Heart left ventricle (tissue), 16 donors: ENCODE measurements at regions not wholly inside any gene's neighbourhood (a gene's known extent, or its start where the extent isn't known, plus 50 kb on each side); places are given as distances from the start of the nearest gene placed in this dataset.

ENCODE experiments used
- ATAC-seq, 4 donors: fragments of 200-7000 bp; cut with Tn5 transposase; one replicate each; pipeline ENCODE4 v1.9.1; 2020 to 2022; ENCODE audit warnings: moderate library complexity in 4 of 4, mild to moderate bottlenecking in 3 of 4, moderate number of reproducible peaks in 1 of 4
- DNase-seq, 5 donors: peaks; one replicate each; pipeline ENCODE4 v3.0.0-alpha.2; 2020
- H3K27ac ChIP-seq, 12 donors: fragments of 200-600 bp; sonication (generic) in 4 of 12; one replicate each; pipeline versions ENCODE4 v1.5.0 to v1.8.0; 2016 to 2022; ENCODE audit warnings: mild to moderate bottlenecking in 2 of 12
- H3K27me3 ChIP-seq, 9 donors: fragments of 200-600 bp; sonication (generic) in 2 of 9; one replicate each; pipeline versions ENCODE4 v1.5.1 to v1.8.0; 2016 to 2022; ENCODE audit warnings: mild to moderate bottlenecking in 3 of 9
- H3K36me3 ChIP-seq, 9 donors: fragments of 200-600 bp; sonication (generic) in 2 of 9; one replicate each; pipeline versions ENCODE4 v1.5.0 to v1.8.0; 2018 to 2022; ENCODE audit warnings: mild to moderate bottlenecking in 2 of 9
- H3K4me1 ChIP-seq, 12 donors: fragments of 200-600 bp; sonication (generic) in 4 of 12; one replicate each; pipeline versions ENCODE4 v1.5.0 to v1.8.0; 2016 to 2022; ENCODE audit warnings: mild to moderate bottlenecking in 3 of 12
- H3K4me3 ChIP-seq, 12 donors: fragments of 200-600 bp; sonication (generic) in 4 of 12; one replicate each; pipeline versions ENCODE4 v1.5.0 to v1.8.0; 2017 to 2022; ENCODE audit warnings: mild to moderate bottlenecking in 9 of 12, moderate library complexity in 4 of 12
- H3K9me3 ChIP-seq, 12 donors: fragments of 200-600 bp; sonication (generic) in 4 of 12; one replicate each; pipeline versions ENCODE4 v1.5.0 to v1.8.0; 2016 to 2022; ENCODE audit warnings: mild to moderate bottlenecking in 1 of 12
- CTCF ChIP-seq, 12 donors: fragments of 200-600 bp; sonication (generic) in 4 of 12; IDR thresholded peaks; one replicate each; pipeline versions ENCODE4 v1.5.0 to v1.8.0; 2018 to 2022; ENCODE audit warnings: antibody characterized with exemption in 12 of 12, mild to moderate bottlenecking in 5 of 12
- POLR2A ChIP-seq, 2 donors: fragments of 450-650 bp; IDR thresholded peaks; one replicate each; pipeline ENCODE4 v1.6.1; 2017; ENCODE audit warnings: antibody characterized with exemption in 2 of 2, mild to moderate bottlenecking in 2 of 2, moderate library complexity in 2 of 2
- WGBS, 4 donors: extraction: QIAGEN DNeasy Blood & Tissue Kit in 2 of 4; methylation state at CpG; one replicate each; pipeline versions ENCODE4 v1.1.5 to v1.1.7; 2013 to 2018; 5-methylcytosine and 5-hydroxymethylcytosine counted together
- intact Hi-C, 10 donors: fragments of 100-400 bp; cut with DNase I; formaldehyde crosslinking; loops; one replicate each; pipeline versions ENCODE4 v1.11.1 to v1.14.2; 2022
- donor health status: ischemic (EF 13 %, LVEDD 7.1; RV severe dilation, severe dysfunction).
- donor health status: healthy with polysubstance abuse.
- donor health status: DM: no; HTN: yes; CAD: no.
- donor health status: DM: no; HTN: no; CAD: no.
- donor health status: ischemic (EF 25% LVEDD 6.9; RV normal size, moderate dysfunction).
- donor health status: ischemic (EF 25% LVEDD 5.7; RV mildly dilated, moderate dysfunction).
- donor health status: healthy.
- donor health status: DM: yes; HTN: yes; CAD: no.
- donor health status: ischemic (EF 35%, LVEDD 5.7; RV mildly dilated, moderate dysfunction).
- donor health status: nonischemic (EF 11% LVEDD 7.7; RV severe dilation, severe dysfunction).
- donor health status: DM: yes; HTN: yes; CAD: no.
- donor health status: PGD.
- donor health status: ischemic (EF 29% LVEDD 5.4; RV normal size, mild dysfunction).
- donor health status: nonischemic (EF 23%, LVEDD 6.1; RV moderate dilation, normal function).

DNA sequence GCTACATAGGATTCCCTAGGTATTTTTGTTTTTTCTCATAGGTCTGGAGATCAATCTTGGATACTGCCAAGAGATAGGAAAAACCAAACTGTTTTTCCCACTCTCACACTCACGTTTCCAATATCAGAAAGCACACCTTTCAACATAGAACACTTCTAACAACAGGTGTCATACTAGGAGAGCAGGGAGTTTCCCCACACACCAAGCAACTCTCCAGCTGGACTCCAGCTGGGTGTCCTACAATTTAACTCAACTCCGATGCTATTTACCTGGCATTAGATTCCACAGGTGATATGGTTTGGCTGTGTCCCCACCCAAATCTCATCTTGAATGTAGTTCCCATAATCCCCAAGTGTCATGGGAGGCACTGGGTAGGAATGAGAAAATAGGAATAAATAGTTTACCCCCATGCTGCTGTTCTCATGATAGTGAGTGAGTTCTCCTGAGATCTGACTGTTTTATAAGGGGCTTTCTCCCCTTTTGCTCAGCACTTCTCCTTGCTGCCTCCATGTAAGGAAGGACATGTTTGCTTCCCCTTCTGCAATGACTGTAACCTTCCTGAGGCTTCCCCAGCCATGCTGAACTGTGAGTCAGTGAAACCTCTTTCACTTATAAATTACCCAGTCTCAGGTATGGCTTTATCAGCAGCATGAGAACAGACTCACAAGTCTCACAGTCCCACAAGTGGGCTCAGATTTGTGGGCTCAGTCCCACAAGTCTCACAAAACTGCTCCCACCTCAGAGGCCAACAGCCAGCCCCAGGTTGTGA is 354.5 kb upstream of the THBS1 start:
- no peaks in the 10 kb centered on the region for H3K27me3 ChIP-seq
- no peak for DNase-seq
- H3K27ac ChIP-seq = no peak overlapping the region
- no peak for ATAC-seq
- intact Hi-C loops = no loop called here
- H3K9me3 ChIP-seq = no peaks in the 10 kb centered on the region
- H3K36me3 ChIP-seq = no peaks in the 10 kb centered on the region
- TF ChIP-seq POLR2A (IDR thresholded peaks at IDR 0.05) (no peak), CTCF (IDR thresholded peaks at IDR 0.05) (no peak)
- WGBS, 4 donors = 90 to 96% (median 92%) methylated on average over 2 of the region's 2 CpGs
- peaks cover 0 to 8% (median 0%) of the 10 kb centered on the region in 12 donors for H3K4me1 ChIP-seq
- no peak overlapping the region for H3K4me3 ChIP-seq

DNA sequence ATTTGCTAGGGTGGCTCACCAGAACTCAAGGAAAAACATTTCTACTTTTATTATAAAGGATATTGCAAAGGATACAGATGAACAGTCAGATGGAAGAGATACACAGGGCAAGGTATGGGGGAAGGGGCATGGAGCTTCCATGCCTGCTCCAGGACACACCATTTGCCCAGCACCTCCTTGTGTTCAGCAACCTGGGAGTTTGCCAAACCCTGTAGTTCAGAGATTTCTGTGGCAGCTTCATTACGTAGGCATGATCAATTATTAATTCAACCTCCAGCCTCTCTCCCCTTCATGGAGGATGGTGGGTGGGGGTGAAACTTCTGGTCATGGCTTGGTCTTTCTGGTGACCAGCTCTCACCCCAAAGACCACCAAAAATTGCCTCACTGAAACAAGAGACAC is 353.9 kb upstream of the THBS1 start:
- H3K9me3 ChIP-seq = no peaks in the 10 kb centered on the region
- DNase-seq (no peak), ATAC-seq (no peak)
- H3K36me3 ChIP-seq = no peaks in the 10 kb centered on the region
- H3K27me3 ChIP-seq = no peaks in the 10 kb centered on the region
- TF ChIP-seq CTCF (IDR thresholded peaks at IDR 0.05) (no peak), POLR2A (IDR thresholded peaks at IDR 0.05) (no peak)
- 92 to 98% (median 95%) methylated on average over 1 of the region's 1 CpG for WGBS, 4 donors
- no peak overlapping the region for H3K4me3 ChIP-seq
- no peak overlapping the region for H3K27ac ChIP-seq
- intact Hi-C loops = no loop called here
- peaks cover 0 to 8% (median 0%) of the 10 kb centered on the region in 12 donors for H3K4me1 ChIP-seq

- no peaks in the 10 kb centered on the region for H3K36me3 ChIP-seq
- no peak overlapping the region for H3K4me3 ChIP-seq
- no peak overlapping the region for H3K27ac ChIP-seq
- peaks cover 0 to 9% (median 0%) of the 10 kb centered on the region in 12 donors for H3K4me1 ChIP-seq
- 97 to 100% (median 97%) methylated on average over 1 of the region's 1 CpG for WGBS, 4 donors
- TF ChIP-seq CTCF (IDR thresholded peaks at IDR 0.05) (no peak), POLR2A (IDR thresholded peaks at IDR 0.05) (no peak)
- H3K27me3 ChIP-seq = no peaks in the 10 kb centered on the region
- no peak for DNase-seq
- no peaks in the 10 kb centered on the region for H3K9me3 ChIP-seq
- ATAC-seq = no peak
- intact Hi-C loops = no loop called here
Observed at GRCh38 chr15:39228889-39229288, 352.0 kb upstream of the THBS1 start.

- 40 to 52% (median 42%) methylated on average over 8 of the region's 8 CpGs for WGBS, 4 donors
- H3K36me3 ChIP-seq = no peaks in the 10 kb centered on the region
- H3K4me1 ChIP-seq = peaks cover 0 to 9% (median 0%) of the 10 kb centered on the region in 12 donors
- ATAC-seq = peak in 1 of 4 donors; percentile 24
- no peak for DNase-seq
- intact Hi-C loops = loop anchor here in 1 of 10 donors (10.0 kb wide), 1 partner anchor 74 kb away; no protein-coding TSS in a partner anchor
- no peaks in the 10 kb centered on the region for H3K27me3 ChIP-seq
- H3K9me3 ChIP-seq = no peaks in the 10 kb centered on the region
- TF ChIP-seq CTCF (IDR thresholded peaks at IDR 0.05) = no peak
- no peak for TF ChIP-seq POLR2A (IDR thresholded peaks at IDR 0.05)
- H3K4me3 ChIP-seq = no peak overlapping the region
- H3K27ac ChIP-seq = no peak overlapping the region
Observed at GRCh38 chr15:39230205-39230907, 350.5 kb upstream of the THBS1 start.
